GM20431 (cell line): ENCODE measurements at regions not wholly inside any gene's neighbourhood (a gene's known extent, or its start where the extent isn't known, plus 50 kb on each side); places are given as distances from the start of the nearest gene placed in this dataset.
"Not testable (repeated sequence)": the region's sequence is repeated elsewhere in the genome, so short reads cannot be mapped to it uniquely, and the experiment has no call there.

Experiments used
- in situ Hi-C: fragments of 300-500 bp; cut with MseI, MboI; formaldehyde crosslinking; loops from one replicate; pipeline ENCODE4 v1.15.0; 2020; ENCODE audit warnings: low sequenced_read_pairs; ENCODE audit not compliant: unreplicated experiment

DNA sequence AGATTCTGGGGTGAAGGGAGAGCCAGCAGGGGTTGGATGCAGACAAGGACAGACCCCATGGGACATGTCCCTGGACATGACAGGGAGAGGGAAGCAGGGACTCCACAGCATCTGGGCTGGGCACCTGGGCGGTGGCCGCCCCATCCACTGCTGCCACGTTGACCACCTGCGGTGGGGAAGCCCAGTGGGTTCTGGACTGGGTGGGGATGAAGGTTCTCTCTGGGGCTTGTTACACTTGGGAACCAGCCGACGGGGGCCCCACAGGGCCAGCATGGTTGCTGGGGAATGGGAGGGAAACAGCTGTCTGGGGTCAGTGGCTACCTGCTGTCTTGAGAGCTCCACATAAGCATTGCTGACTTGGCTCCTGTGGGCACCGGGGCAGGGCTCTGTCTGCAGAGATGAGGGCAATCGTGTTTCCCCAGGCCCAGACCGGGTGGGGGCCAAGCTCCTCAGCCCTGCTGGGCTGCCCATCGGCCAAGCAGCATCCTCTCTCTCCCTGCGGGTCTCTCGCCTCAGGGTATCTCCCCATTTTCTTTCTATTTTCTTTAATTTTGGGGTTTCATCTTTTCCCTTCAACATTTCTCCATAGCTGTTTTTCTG, 443.6 kb upstream of the PFKP start:
- in situ Hi-C loops, result no loop called here

DNA sequence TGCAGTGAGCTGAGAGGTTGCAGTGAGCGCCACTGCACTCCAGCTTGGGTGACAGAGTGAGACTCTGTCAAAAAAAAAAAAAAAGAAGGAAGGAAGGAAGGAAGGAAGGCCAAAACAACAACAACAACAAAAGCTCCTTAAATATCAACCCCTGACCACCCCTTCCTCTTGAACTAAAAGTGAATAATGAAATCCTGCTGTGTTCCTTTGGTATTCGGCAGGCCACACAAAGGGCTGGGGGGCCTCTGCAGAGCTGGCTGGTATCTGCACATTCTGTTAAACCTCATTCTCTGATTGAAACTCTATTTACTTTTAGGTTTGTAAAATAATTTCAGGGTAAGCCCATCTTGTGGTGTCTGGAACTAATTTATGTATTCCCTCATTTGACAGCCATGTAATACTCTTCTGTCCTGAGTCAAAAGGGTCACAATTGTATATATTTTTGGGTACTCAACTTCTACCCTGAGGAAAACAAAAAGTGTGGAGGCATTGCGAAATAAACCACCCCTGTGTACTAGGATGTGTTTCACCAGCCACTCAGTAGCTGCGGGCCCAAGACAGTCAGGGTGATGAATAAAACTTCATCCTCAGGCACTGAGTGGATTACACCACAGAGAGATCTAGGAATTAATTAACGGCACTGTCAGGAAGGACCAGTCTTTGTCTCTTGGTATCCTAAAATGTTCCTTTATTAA, 446.4 kb upstream of the PFKP start:
- in situ Hi-C loops, result no loop called here

DNA sequence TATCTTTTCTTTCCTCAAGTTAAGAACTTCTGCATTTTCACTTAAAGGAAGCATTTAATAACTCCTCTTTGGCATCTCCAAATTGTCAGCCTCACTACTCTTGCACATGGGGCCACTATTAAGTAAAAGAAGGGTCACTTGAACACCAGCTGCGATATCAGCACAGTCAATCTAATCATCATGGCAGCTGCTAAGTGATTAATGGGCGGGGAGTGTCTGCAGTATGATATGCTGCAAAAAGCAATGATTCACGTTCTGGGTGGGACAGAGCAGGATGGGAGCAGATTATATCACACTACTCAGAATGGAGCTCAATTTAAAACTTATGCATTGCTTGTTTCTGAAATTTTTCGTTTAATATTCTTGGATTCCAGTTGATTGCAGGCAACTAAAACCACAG, 447.4 kb upstream of the PFKP start:
- in situ Hi-C loops, result no loop called here

DNA sequence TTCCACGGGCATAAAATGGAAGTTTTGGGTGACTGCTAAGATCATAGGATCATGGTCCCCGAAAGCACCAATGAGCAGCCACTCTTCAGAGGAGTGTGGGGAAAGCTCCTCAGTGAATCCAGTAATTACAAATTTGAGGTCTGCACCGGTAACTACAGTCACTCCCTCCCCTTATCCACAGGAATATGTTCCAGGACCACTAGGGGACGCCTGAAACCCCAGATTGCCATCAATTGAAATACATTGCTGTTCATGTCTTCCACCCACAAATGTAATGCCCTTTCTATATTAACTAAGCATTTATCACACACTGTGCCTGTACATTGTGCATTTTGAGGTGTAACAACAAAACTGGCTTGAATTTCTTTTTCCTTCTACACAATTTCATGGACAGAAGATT, 447.9 kb upstream of the PFKP start:
- in situ Hi-C loops, result no loop called here

DNA sequence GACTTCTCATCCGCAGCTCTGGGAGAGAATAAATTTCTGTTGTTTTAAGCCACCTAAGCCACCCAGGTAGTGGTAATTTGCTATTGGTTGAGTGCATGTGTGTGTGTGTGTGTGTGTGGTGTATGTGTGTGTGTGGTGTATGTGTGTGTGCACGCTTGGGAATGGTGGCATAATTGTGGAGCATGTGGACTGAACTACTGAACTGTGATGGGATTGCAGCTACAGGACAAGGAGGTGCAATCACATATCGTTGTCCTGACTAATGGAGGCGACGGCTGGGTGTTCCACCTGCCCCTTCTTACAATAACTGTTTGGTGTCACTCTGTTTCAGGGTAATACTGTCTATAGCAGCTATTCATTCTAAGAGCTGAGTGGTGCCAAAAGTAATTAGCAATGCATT, 448.7 kb upstream of the PFKP start:
- in situ Hi-C loops, result no loop called here

DNA sequence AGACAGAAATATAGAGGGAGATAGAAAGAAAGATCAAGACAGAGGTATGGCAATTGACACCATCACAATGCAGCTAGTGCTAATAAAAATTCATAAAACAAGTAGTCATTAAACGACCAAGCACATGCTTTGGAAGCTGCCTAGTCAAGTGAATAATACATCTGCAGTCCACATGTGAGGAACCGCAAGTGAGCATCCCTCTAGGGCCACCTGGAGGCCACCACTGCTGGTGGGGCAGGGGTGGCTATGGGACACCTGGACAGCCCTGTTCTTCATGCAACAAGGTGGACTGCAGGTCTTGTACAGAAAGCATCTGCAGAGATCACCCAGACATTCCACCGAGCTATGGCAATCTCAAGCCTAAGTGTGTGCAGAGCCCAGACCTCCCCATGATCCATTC, 451.1 kb upstream of the PFKP start:
- in situ Hi-C loops, result no loop called here

DNA sequence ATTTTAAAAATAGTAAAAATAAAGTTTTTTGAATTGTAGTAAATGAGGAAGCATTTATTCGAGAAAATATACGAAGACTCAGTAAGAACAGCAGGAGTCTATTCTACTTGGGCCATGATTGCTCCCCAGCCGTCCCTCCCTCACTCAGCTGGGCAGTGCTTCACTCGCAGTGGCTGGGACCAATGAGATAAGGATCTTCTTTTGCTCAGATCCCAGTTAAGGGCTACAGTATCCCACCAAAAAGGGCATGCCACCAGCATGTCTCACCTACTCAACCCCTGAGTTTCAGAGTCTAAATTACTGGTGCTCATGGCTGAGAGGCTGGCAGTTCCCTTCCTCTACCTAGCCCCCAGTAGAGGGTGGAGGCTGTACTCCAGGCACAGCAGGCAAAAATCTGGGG, 455.7 kb upstream of the PFKP start:
- in situ Hi-C loops, result no loop called here

DNA sequence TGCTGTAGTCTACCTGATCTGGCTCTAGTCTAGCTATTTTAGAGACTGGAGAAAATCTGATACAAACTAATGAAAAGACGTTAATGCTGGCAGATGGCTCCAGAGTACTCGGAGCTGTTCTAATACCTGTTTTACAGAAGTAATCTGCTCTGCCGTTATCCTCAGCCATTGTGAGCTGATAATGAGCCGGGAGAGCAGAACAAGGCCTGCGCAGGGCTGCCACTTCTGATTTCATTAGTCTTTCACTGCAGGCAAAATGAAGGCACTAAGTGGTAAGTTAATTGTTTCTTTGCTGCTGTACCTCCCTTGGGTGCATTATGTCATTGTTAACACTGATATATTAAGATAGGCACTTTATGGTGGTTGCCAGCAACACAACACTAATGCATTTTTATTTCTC, 456.4 kb upstream of the PFKP start:
- in situ Hi-C loops, result no loop called here

DNA sequence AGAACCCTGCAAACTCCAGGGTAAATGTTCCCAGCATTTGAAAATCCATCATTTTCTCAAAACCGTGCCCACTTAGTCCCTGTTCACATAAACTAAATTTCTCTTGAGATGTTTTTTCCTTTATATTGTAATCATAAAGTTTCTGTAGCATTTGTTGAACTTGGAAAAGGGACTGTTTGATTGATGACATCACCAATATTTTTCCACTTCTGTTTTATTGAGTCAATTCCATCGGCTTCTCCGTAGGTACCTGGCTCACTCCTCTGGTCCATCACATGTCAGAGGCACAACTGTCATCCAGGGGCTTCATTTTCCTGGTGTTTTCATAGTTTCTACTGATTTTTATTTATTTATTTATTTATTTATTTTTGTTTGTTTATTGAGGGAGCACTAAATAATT, 462.5 kb upstream of the PFKP start:
- in situ Hi-C loops, result no loop called here

DNA sequence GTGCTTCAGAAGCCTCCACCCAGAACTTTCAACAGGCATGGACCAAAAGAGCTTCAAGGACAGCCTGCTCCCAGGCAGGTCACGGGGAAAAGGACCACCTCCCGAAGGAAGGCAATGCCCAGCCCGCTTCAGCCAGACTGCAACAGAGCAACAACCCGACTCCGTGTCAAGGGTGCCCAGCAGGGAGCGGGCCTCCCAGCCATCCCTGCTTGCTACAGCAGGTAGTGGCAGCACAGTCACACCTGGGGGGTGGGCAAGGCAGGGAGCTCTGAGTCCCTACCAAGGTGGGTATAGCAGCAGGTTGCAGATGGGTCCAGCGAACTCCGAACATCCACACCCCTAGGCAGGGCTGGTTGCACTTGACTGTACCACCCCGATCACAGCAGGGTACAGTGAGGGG, 467.8 kb upstream of the PFKP start:
- in situ Hi-C loops, result no loop called here

DNA sequence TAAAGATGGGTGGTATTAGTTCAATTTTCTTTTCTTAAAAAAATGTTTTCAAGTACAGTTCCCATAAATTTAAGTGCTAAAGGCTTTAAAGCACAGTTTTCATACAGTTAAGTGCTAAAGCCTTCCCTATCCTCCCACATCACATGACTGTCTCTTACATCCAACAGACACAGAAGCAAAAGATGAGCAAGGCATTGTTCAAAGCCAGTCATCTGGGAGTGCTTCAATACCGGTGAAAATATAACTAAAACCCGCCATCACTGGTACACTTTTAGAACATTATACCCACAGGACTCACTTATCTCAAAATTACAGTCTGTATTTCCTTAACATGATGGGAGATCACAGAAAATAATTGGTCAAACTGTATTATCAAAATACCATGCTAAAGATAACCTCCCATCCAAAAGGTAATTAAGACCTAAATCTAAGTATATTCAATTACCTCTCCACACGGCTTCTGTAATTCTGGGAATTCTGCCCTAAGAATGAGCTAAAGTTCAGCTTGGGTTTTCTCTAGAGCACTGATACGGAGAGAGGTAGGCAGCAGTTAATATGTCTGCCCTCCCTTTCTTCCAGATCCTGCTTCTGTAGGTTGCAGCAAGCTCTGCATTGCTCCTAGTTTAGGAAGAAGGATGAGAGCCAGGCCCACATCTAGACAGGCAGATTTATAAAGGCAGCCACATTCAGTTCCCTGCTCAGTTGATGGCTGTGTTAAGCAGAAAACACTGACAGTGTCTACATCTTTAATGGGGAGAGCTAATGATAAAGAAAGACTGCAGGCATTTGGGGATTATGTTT, 474.8 kb upstream of the PFKP start:
- in situ Hi-C loops, result no loop called here

DNA sequence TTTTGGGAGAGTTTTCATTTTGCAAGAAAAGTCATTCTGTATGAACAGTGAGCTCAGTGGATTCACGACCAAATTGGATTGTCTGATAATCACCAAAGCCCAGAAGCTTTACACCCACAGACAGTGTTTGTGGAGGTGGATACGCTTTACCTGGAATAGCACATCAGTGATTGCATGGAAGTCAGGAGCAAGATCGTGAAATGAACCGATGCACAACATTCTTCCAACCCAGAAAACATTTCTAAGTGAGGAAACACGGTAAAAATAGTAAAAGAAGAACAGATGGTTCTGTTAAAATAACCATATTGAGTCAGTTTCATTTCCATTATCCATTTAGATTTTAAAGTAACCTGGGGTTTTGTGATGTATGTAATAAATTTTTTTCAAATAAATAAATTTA, 478.2 kb upstream of the PFKP start:
- in situ Hi-C loops, result no loop called here

DNA sequence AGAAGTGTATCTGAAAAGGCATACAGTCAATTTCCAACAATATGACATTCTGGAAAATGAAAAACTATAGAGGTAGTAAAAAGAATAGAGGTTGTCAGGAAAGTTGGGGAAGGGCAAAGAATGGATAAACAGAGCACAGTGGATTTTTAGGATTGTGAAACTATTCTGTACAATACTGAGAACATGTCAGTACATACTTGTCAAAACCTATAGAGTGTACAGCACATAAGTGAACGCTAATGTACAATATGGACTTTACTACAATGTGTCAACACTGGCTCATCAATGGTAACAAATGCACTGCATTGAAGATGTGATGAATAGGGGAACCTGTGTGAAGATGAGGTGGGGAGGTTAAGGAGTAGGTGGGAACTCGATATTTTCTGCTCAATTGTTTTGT, 483.0 kb upstream of the PFKP start:
- in situ Hi-C loops, result no loop called here

DNA sequence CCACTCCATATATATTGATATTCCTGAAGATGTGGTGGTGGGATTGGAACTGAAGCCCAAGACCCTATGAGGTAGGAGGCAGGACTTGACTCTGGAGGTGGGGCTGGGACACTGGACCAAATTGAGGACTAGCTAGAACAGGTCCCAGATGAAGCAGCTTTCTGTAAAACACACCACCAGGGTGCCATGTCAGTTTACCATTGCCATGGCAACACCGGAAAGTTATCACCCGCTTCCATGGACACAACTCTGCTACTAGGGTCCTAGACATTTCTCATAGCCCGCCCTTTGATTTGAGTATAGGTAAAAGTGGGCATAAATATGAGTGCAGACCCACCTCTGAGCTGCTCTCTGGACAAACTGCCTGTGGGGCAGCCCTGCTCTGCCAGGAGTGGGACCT, 490.5 kb upstream of the PFKP start:
- in situ Hi-C loops, result no loop called here

DNA sequence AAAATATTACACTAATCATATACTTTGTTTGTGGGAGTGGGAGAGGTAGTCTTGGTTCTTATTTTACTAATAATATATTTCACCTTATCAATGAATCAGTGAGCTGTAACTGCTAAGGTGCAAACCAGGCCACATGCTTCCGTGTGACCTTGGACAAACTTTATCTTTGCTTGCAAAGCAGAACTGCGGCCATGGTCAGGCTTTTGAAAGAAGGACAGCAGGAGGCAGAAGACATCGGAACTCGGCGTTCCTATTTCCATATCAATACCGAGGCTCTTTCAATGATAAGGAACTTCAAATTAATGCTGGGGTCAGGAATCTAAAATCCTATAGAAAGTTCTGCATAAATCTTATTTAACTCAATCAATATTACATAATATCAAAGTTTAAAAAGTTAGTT, 491.9 kb upstream of the PFKP start:
- in situ Hi-C loops, result no loop called here

DNA sequence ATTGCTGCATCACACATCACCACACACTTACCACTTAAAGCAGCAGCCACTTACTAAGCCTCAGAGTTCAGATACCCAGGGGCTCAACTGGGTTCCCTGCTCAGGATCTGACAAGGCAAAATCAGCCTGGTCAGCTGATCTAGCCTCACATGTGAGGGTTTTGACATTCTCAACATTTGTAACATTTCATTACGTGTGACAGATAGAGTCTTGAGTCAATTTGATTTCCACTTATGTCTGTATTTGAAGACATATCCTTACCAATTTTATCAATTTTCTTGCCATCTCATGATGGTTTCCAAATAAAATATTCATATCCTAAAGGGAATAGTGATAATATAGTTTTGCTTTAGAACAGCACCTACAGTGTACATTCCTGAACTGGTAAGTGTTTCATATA, 494.7 kb upstream of the PFKP start:
- in situ Hi-C loops, result no loop called here

DNA sequence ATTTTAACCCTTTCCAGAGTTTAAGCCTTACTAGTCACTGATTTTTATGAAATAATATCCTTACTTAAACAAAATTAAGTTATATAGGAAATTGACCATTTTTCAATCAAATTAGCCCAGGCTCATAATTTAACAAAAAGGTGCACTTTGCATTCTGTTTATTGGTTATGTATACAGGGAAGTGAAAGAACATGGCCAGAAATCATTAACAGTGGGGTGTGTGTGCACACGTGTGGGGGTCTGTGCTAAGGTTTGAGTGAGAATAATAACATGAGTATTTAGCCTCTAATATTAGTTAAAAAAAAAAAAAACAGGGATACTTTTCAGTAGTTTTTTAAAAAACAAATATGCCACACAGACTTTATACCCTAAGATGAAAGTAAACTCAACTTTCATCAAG, 510.5 kb upstream of the PFKP start:
- in situ Hi-C loops, result no loop called here

DNA sequence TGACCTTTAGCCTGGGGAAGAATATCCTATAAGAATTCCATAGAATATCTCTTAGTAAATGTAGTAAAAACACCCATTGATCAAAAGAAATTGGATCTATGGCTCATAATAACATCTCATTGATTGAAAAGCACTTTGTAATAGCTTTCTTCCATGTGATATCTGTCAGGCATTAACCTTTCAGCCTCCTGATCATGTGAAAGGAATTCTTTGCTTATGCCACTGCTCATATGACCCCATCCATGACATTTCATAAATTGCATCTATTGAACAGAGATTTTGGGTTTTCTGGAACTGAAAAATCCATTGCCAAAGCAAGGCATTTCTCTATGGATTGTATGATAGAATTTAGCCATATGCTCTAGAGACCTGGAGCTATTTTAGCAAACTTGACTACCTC, 519.3 kb upstream of the PFKP start:
- in situ Hi-C loops, result no loop called here

DNA sequence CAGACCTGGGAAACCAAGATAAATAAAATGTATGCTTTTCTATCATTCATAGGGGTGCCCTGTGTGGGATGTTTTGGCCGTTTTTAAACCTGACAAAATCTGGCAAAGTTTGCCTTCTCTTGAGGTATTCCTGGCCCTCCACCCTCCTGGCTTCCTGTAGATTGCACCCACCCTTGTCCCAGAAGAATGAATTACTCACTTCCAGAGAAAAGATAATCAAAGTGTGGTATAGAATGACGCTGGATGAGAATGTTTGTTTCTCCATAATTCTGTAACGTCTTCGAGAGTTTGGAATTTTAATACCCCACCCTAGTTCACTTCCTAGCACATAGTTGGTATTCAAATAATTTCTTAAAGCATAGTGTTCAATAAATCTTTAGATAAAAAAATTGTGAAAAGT, 519.7 kb upstream of the PFKP start:
- in situ Hi-C loops, result no loop called here

DNA sequence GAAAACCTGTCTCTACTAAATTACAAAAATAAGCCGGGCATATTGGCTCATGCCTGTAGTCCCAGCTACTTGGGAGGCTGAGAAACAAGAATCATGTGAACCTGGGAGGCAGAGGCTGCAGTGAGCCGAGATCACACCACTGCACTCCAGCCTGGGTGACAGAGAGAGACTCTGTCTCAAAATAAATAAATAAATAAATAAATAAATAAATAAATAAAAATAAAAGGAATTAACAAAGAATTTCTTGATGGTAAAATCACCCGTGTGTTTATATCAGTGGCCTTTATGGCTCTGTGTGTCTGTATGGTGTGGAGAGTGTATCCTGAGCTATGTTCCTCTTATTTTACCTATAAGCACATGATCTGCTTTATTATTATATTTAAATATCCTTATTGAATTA, 520.5 kb upstream of the PFKP start:
- in situ Hi-C loops, result not testable (repeated sequence)

DNA sequence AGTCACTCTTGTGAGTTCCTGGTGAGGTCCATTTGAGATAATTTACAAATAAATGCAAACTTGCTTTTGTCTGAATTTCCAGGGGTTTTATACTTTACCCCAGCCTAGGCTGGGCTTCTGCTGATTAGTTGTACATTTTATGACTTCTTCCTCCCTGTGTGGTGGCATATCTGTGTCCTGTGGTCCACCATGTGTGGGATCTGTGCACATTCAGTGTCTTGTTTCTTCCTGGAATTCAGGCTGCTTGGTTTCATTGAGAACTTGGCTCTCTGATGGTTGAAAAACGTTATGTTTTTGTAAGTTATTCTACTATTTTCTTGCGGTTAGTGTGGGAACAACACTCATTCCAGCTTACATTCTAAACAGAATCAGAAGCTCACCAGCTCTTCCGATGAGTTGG, 523.4 kb upstream of the PFKP start:
- in situ Hi-C loops, result no loop called here
